ENCODE measurements at regions not wholly inside any gene's neighbourhood (a gene's known extent, or its start where the extent isn't known, plus 50 kb on each side); places are given as distances from the start of the nearest gene placed in this dataset.

DNA sequence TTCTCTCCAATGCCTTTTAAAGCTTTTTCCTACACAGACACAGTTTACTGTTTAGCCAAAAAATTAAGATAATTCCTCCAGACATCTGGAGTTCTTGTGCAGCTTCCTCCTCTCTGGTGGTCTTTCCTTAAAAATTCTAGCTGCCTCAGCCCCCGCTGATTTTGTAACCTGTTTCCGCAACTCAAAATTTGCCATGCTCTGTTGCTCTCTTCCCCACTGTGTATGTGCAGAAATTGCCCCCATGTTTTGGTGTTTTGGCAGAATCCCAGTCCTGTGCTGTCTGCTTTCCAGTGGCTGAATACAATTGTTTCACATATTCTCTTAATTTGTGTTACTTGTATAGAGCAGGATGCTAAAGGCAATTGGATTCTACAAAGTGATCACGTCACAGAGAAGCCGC, 151.7 kb upstream of the PRSS1 start:
- Mint-ChIP-seq H3K9me3 (no peaks in the 10 kb centered on the region), H3K27ac (no peak overlapping the region), H3K4me3 (no peak overlapping the region), H3K27me3 (no peaks in the 10 kb centered on the region), H3K4me1 (no peaks in the 10 kb centered on the region)
- no peak for ATAC-seq
- DNase-seq, result no peak

- Mint-ChIP-seq H3K27ac (no peak overlapping the region), H3K4me3 (no peak overlapping the region), H3K27me3 (no peaks in the 10 kb centered on the region), H3K4me1 (no peaks in the 10 kb centered on the region), H3K9me3 (no peaks in the 10 kb centered on the region)
- DNase-seq (no peak), ATAC-seq (no peak)
Observed at GRCh38 chr7:142595816-142596516, 153.3 kb upstream of the PRSS1 start.

GRCh38 chr7:142594078-142594477, 155.2 kb upstream of the PRSS1 start:
- Mint-ChIP-seq H3K27me3 (no peaks in the 10 kb centered on the region), H3K4me3 (no peak overlapping the region), H3K4me1 (no peaks in the 10 kb centered on the region), H3K27ac (no peak overlapping the region), H3K9me3 (no peaks in the 10 kb centered on the region)
- no peak for DNase-seq
- ATAC-seq, result no peak

DNA sequence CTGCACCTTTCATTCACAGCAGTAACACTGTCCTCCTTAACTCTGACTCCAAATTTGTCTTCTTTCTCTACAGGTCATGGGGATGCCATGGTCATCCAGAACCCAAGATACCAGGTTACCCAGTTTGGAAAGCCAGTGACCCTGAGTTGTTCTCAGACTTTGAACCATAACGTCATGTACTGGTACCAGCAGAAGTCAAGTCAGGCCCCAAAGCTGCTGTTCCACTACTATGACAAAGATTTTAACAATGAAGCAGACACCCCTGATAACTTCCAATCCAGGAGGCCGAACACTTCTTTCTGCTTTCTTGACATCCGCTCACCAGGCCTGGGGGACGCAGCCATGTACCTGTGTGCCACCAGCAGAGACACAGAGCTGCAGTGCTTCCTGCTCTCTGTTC, 156.2 kb upstream of the PRSS1 start:
- Mint-ChIP-seq H3K4me1 (no peaks in the 10 kb centered on the region), H3K27me3 (no peaks in the 10 kb centered on the region), H3K4me3 (no peak overlapping the region), H3K27ac (no peak overlapping the region), H3K9me3 (no peaks in the 10 kb centered on the region)
- no peak for DNase-seq
- no peak for ATAC-seq

DNA sequence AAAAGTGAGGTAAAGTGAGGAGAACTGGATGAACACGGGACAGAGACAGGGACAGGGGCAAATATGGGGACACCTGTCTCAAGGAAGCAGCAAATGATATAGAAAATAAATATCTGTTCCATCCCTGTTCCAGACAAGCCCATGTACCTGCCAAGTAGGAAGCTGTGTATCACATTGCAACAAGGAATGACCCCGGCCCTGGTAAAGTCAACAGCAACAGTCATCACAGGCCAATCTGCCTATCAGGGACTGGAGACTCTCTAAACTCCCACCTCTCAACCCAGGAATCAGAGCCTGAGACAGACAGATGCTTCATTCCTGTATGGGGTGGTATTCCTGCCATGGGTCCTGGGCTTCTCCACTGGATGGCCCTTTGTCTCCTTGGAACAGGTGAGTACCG, 156.6 kb upstream of the PRSS1 start:
- H3K4me1 Mint-ChIP-seq, result peaks cover 1% of the 10 kb centered on the region
- no peaks in the 10 kb centered on the region for H3K9me3 Mint-ChIP-seq
- no peak overlapping the region for H3K27ac Mint-ChIP-seq
- H3K4me3 Mint-ChIP-seq, result no peak overlapping the region
- DNase-seq (no peak), ATAC-seq (no peak)
- no peaks in the 10 kb centered on the region for H3K27me3 Mint-ChIP-seq

DNA sequence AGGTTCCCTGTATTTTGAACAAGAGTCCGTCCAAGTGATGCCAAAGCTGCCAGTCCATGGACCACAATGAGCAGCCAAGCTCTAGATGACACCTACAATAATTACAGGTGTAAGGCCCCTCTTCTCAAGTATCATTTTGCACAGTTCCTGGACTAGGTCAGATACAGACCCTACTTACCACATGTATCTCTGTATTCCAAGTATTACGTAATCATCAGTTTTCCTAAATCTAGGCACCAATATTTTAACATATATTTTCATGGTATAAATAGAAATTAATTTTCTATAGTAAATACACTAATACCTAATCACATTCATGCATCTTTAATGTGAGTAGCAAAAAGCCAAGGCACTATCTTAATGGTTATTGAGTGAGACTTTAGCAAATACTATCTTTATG, 157.0 kb upstream of the PRSS1 start:
- H3K4me3 Mint-ChIP-seq, result no peak overlapping the region
- DNase-seq (no peak), ATAC-seq (no peak)
- no peaks in the 10 kb centered on the region for H3K27me3 Mint-ChIP-seq
- H3K27ac Mint-ChIP-seq, result peak overlapping the region in 1 of 2 donors; percentile 27
- H3K9me3 Mint-ChIP-seq, result no peaks in the 10 kb centered on the region
- peaks cover 5% of the 10 kb centered on the region for H3K4me1 Mint-ChIP-seq

- Mint-ChIP-seq H3K4me1 (peaks cover 9% of the 10 kb centered on the region), H3K4me3 (no peak overlapping the region), H3K27ac (no peak overlapping the region), H3K27me3 (no peaks in the 10 kb centered on the region), H3K9me3 (no peaks in the 10 kb centered on the region)
- ATAC-seq (no peak), DNase-seq (no peak)
Observed at GRCh38 chr7:142590830-142591457, 158.3 kb upstream of the PRSS1 start.

- Mint-ChIP-seq H3K9me3 (no peaks in the 10 kb centered on the region), H3K4me3 (no peak overlapping the region), H3K27ac (no peak overlapping the region), H3K4me1 (peaks cover 9% of the 10 kb centered on the region), H3K27me3 (no peaks in the 10 kb centered on the region)
- no peak for ATAC-seq
- no peak for DNase-seq
Observed at GRCh38 chr7:142590077-142590476, 159.2 kb upstream of the PRSS1 start.

DNA sequence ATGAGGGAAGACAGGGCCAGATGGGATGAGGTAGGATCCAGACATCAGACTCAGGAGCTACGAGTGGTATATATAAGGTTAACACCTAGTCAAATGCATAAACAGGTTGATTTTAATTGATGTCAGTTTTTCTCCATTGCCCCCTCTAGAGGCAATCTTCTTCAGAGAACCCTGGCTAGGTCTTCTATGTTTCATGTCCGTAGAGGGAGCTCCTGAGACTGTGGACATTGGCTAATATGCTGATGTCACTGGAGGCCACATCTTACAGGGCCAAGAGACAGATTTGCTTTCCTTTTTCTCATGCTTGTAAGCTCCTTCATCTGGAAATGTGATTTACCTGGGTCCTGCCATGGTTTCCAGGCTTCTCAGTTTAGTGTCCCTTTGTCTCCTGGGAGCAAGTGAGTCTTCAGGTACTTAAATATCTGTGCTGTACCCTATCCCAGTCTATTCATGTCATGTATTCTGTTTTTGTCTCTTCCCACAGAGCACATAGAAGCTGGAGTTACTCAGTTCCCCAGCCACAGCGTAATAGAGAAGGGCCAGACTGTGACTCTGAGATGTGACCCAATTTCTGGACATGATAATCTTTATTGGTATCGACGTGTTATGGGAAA, 161.6 kb upstream of the PRSS1 start:
- ATAC-seq, result peak; percentile 76
- peak in 1 of 2 donors; percentile 18 for DNase-seq
- Mint-ChIP-seq H3K9me3 (no peaks in the 10 kb centered on the region), H3K4me1 (peaks cover 19% of the 10 kb centered on the region), H3K27me3 (no peaks in the 10 kb centered on the region), H3K27ac (no peak overlapping the region), H3K4me3 (no peak overlapping the region)

- Mint-ChIP-seq H3K4me3 (no peak overlapping the region), H3K27me3 (no peaks in the 10 kb centered on the region), H3K4me1 (peaks cover 24% of the 10 kb centered on the region), H3K27ac (no peak overlapping the region), H3K9me3 (no peaks in the 10 kb centered on the region)
- no peak for ATAC-seq
- no peak for DNase-seq
Observed at GRCh38 chr7:142586611-142587010, 162.7 kb upstream of the PRSS1 start.

GRCh38 chr7:142585425-142585824, 163.8 kb upstream of the PRSS1 start:
- no peaks in the 10 kb centered on the region for H3K9me3 Mint-ChIP-seq
- peaks cover 36% of the 10 kb centered on the region for H3K4me1 Mint-ChIP-seq
- no peak overlapping the region for H3K4me3 Mint-ChIP-seq
- DNase-seq, result no peak
- no peaks in the 10 kb centered on the region for H3K27me3 Mint-ChIP-seq
- no peak overlapping the region for H3K27ac Mint-ChIP-seq
- ATAC-seq, result no peak

DNA sequence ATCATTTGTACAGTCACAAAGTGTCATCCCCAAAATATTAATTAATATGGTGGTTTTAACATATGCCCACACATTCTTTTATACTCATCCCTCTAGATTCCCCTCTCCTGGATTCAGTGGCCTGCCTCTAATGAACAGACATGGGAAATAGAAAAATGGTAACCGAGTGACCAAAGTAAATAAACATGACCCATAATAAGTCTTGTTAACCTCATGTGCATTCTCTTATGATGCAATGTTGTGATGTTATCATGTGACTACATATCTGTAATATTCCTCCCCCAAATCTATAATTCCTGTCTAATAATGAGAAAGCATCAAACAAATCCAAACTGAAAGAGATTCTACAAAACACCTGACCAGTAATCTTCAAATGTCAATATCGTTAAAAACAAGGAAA, 164.5 kb upstream of the PRSS1 start:
- Mint-ChIP-seq H3K4me1 (peaks cover 43% of the 10 kb centered on the region), H3K4me3 (no peak overlapping the region), H3K27ac (no peak overlapping the region), H3K9me3 (no peaks in the 10 kb centered on the region), H3K27me3 (no peaks in the 10 kb centered on the region)
- no peak for ATAC-seq
- no peak for DNase-seq

DNA sequence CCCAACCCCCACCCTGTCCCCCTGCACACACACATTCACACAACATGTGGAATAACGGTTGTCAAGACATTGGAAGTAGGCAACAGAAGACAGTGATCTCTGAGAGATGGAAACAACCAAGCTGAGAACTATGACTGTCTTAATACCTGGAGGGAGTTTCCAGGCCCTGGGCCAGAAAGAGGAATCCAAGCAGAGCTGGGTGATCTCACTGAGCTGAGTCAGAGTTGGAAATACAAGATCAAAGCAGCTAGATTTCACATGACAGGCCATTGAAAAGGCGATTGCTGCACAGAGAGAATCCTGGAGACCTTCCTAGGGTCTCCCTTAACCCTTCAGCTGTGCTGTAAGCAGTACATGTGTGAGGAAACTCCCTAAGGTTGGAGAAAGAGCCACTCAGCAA, 165.8 kb upstream of the PRSS1 start:
- peak; percentile 91 for ATAC-seq
- Mint-ChIP-seq H3K9me3 (no peaks in the 10 kb centered on the region), H3K4me1 (peaks cover 48% of the 10 kb centered on the region), H3K27ac (peak overlapping the region in 1 of 2 donors; percentile 9), H3K27me3 (no peaks in the 10 kb centered on the region), H3K4me3 (no peak overlapping the region)
- peak; percentile 15 to 56 for DNase-seq

- no peaks in the 10 kb centered on the region for H3K9me3 Mint-ChIP-seq
- no peak overlapping the region for H3K27ac Mint-ChIP-seq
- H3K27me3 Mint-ChIP-seq, result no peaks in the 10 kb centered on the region
- DNase-seq (no peak), ATAC-seq (no peak)
- H3K4me3 Mint-ChIP-seq, result no peak overlapping the region
- H3K4me1 Mint-ChIP-seq, result peaks cover 44% of the 10 kb centered on the region
Observed at GRCh38 chr7:142582351-142582750, 166.9 kb upstream of the PRSS1 start.

- H3K27me3 Mint-ChIP-seq, result no peaks in the 10 kb centered on the region
- peak overlapping the region in 1 of 2 donors; percentile 34 for H3K27ac Mint-ChIP-seq
- peak in 1 of 2 donors; percentile 26 for DNase-seq
- peaks cover 39% of the 10 kb centered on the region for H3K4me1 Mint-ChIP-seq
- ATAC-seq, result peak; percentile 71
- no peaks in the 10 kb centered on the region for H3K9me3 Mint-ChIP-seq
- H3K4me3 Mint-ChIP-seq, result peak overlapping the region; percentile 36 to 52
Observed at GRCh38 chr7:142581341-142581740, 167.9 kb upstream of the PRSS1 start.

GRCh38 chr7:142579946-142580345, 169.3 kb upstream of the PRSS1 start:
- Mint-ChIP-seq H3K27me3 (no peaks in the 10 kb centered on the region), H3K4me1 (peaks cover 39% of the 10 kb centered on the region), H3K27ac (no peak overlapping the region), H3K4me3 (peak overlapping the region; percentile 2 to 26), H3K9me3 (no peaks in the 10 kb centered on the region)
- DNase-seq, result no peak
- ATAC-seq, result no peak
